Fibroblast of villous mesenchyme (primary cell): ENCODE measurements at regions not wholly inside any gene's neighbourhood (a gene's known extent, or its start where the extent isn't known, plus 50 kb on each side); places are given as distances from the start of the nearest gene placed in this dataset.

Experiments used
- DNase-seq: peaks from one replicate; pipeline ENCODE4 v3.0.0-alpha.2; 2010; ENCODE audit warnings: low read depth
- H3K4me3 ChIP-seq: 2 replicates; pipeline ENCODE4 v1.5.1; 2011; ENCODE audit warnings: low read depth, mild to moderate bottlenecking, low read length
- CTCF ChIP-seq: IDR thresholded peaks from 2 replicates; pipeline ENCODE4 v1.5.1; 2012; ENCODE audit warnings: low read depth, mild to moderate bottlenecking, low read length; ENCODE audit not compliant: insufficient read depth

- H3K4me3 ChIP-seq = no peak overlapping the region
- DNase-seq = no peak
- TF ChIP-seq CTCF = no peak
Measured at GRCh38 chr4:24704149-24704548, 91.2 kb upstream of the SOD3 start.

- DNase-seq = no peak
- no peak overlapping the region for H3K4me3 ChIP-seq
- no peak for TF ChIP-seq CTCF
Measured at GRCh38 chr4:24705016-24705753, 90.2 kb upstream of the SOD3 start.

GRCh38 chr4:24713604-24714003 lies 81.8 kb upstream of the SOD3 start:
- DNase-seq = no peak
- no peak for TF ChIP-seq CTCF
- no peak overlapping the region for H3K4me3 ChIP-seq

- TF ChIP-seq CTCF = no peak
- H3K4me3 ChIP-seq = no peak overlapping the region
- no peak for DNase-seq
Measured at GRCh38 chr4:24719615-24720014, 75.8 kb upstream of the SOD3 start.

GRCh38 chr4:24720436-24720835 lies 74.9 kb upstream of the SOD3 start:
- no peak overlapping the region for H3K4me3 ChIP-seq
- no peak for TF ChIP-seq CTCF
- DNase-seq = no peak

- H3K4me3 ChIP-seq = no peak overlapping the region
- TF ChIP-seq CTCF = no peak
- DNase-seq = no peak
Measured at GRCh38 chr4:24720979-24721378, 74.4 kb upstream of the SOD3 start.

GRCh38 chr4:24722026-24722568 lies 73.3 kb upstream of the SOD3 start:
- no peak for DNase-seq
- H3K4me3 ChIP-seq = no peak overlapping the region
- no peak for TF ChIP-seq CTCF
